ENCODE measurements at regions not wholly inside any gene's neighbourhood (a gene's known extent, or its start where the extent isn't known, plus 50 kb on each side); places are given as distances from the start of the nearest gene placed in this dataset.

- Histone ChIP-seq H3K36me3 (ENCODE audit: control insufficient read depth in 4 of 4, insufficient read depth in 3 of 4, low read depth in 1 of 4, low read length in 3 of 4) (no peaks in the 10 kb centered on the region), H3K4me1 (ENCODE audit: control insufficient read depth in 4 of 4, insufficient read depth in 4 of 4, low read length in 3 of 4) (no peaks in the 10 kb centered on the region), H3K4me3 (ENCODE audit: low read depth in 1 of 3, low read length in 3 of 3) (no peak overlapping the region), H3K9ac (ENCODE audit: low read depth in 1 of 2, low read length in 2 of 2) (no peak overlapping the region), H3K9me3 (ENCODE audit: control insufficient read depth in 4 of 4, low read length in 3 of 4) (peaks cover 2 to 14% (median 4%) of the 10 kb centered on the region in 4 donors), H3K27ac (ENCODE audit: low read depth in 1 of 2, low read length in 2 of 2) (no peak overlapping the region), H3K27me3 (ENCODE audit: control insufficient read depth in 4 of 4, insufficient read depth in 4 of 4, low read length in 3 of 4) (no peaks in the 10 kb centered on the region)
- no peak for DNase-seq (ENCODE audit: low spot score)
- TF ChIP-seq FOXA1 (IDR thresholded peaks at IDR 0.05) (no peak), RAD21 (IDR thresholded peaks at IDR 0.05) (no peak), ATF3 (IDR thresholded peaks at IDR 0.05) (no peak), HNF4G (IDR thresholded peaks at IDR 0.05) (no peak)
Observed at GRCh38 chr13:76127922-76128321, 491.8 kb downstream of the LMO7 start.

GRCh38 chr13:76123548-76123947 is 487.4 kb downstream of the LMO7 start:
- Histone ChIP-seq H3K27ac (ENCODE audit: low read depth in 1 of 2, low read length in 2 of 2) (no peak overlapping the region), H3K4me1 (ENCODE audit: control insufficient read depth in 4 of 4, insufficient read depth in 4 of 4, low read length in 3 of 4) (no peaks in the 10 kb centered on the region), H3K27me3 (ENCODE audit: control insufficient read depth in 4 of 4, insufficient read depth in 4 of 4, low read length in 3 of 4) (no peaks in the 10 kb centered on the region), H3K9ac (ENCODE audit: low read depth in 1 of 2, low read length in 2 of 2) (no peak overlapping the region), H3K36me3 (ENCODE audit: control insufficient read depth in 4 of 4, insufficient read depth in 3 of 4, low read depth in 1 of 4, low read length in 3 of 4) (no peaks in the 10 kb centered on the region), H3K4me3 (ENCODE audit: low read depth in 1 of 3, low read length in 3 of 3) (no peak overlapping the region), H3K9me3 (ENCODE audit: control insufficient read depth in 4 of 4, low read length in 3 of 4) (peaks cover 2 to 14% (median 4%) of the 10 kb centered on the region in 4 donors)
- TF ChIP-seq FOXA1 (IDR thresholded peaks at IDR 0.05) (no peak), ATF3 (IDR thresholded peaks at IDR 0.05) (no peak), GABPA (IDR thresholded peaks at IDR 0.05 in 1 of 2, conservative IDR thresholded peaks at IDR 0.05 in 1 of 2) (no peak)
- TF ChIP-seq, protein P1, sequence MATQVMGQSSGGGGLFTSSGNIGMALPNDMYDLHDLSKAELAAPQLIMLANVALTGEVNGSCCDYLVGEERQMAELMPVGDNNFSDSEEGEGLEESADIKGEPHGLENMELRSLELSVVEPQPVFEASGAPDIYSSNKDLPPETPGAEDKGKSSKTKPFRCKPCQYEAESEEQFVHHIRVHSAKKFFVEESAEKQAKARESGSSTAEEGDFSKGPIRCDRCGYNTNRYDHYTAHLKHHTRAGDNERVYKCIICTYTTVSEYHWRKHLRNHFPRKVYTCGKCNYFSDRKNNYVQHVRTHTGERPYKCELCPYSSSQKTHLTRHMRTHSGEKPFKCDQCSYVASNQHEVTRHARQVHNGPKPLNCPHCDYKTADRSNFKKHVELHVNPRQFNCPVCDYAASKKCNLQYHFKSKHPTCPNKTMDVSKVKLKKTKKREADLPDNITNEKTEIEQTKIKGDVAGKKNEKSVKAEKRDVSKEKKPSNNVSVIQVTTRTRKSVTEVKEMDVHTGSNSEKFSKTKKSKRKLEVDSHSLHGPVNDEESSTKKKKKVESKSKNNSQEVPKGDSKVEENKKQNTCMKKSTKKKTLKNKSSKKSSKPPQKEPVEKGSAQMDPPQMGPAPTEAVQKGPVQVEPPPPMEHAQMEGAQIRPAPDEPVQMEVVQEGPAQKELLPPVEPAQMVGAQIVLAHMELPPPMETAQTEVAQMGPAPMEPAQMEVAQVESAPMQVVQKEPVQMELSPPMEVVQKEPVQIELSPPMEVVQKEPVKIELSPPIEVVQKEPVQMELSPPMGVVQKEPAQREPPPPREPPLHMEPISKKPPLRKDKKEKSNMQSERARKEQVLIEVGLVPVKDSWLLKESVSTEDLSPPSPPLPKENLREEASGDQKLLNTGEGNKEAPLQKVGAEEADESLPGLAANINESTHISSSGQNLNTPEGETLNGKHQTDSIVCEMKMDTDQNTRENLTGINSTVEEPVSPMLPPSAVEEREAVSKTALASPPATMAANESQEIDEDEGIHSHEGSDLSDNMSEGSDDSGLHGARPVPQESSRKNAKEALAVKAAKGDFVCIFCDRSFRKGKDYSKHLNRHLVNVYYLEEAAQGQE (IDR thresholded peaks at IDR 0.05) = no peak
- no peak for DNase-seq (ENCODE audit: low spot score)

GRCh38 chr13:76116751-76117360 is 480.7 kb downstream of the LMO7 start:
- Histone ChIP-seq H3K9me3 (ENCODE audit: control insufficient read depth in 4 of 4, low read length in 3 of 4) (no peaks in the 10 kb centered on the region), H3K36me3 (ENCODE audit: control insufficient read depth in 4 of 4, insufficient read depth in 3 of 4, low read depth in 1 of 4, low read length in 3 of 4) (no peaks in the 10 kb centered on the region), H3K27ac (ENCODE audit: low read depth in 1 of 2, low read length in 2 of 2) (no peak overlapping the region), H3K4me1 (ENCODE audit: control insufficient read depth in 4 of 4, insufficient read depth in 4 of 4, low read length in 3 of 4) (no peaks in the 10 kb centered on the region), H3K4me3 (ENCODE audit: low read depth in 1 of 3, low read length in 3 of 3) (no peak overlapping the region), H3K27me3 (ENCODE audit: control insufficient read depth in 4 of 4, insufficient read depth in 4 of 4, low read length in 3 of 4) (no peaks in the 10 kb centered on the region), H3K9ac (ENCODE audit: low read depth in 1 of 2, low read length in 2 of 2) (no peak overlapping the region)
- no peak for DNase-seq (ENCODE audit: low spot score)
- 55% methylated on average over 2 of the region's 2 CpGs for WGBS
- TF ChIP-seq RXRA (IDR thresholded peaks at IDR 0.05) (no peak), SP1 (IDR thresholded peaks at IDR 0.05) (no peak), TAF1 (conservative IDR thresholded peaks at IDR 0.05) (no peak), CTCF (IDR thresholded peaks at IDR 0.05; ENCODE audit: low read depth, low read length, missing input control) (no peak), RAD21 (IDR thresholded peaks at IDR 0.05) (no peak), FOXA2 (IDR thresholded peaks at IDR 0.05) (no peak), JUND (IDR thresholded peaks at IDR 0.05) (no peak), ATF3 (IDR thresholded peaks at IDR 0.05) (no peak), FOXA1 (IDR thresholded peaks at IDR 0.05) (no peak), EGR1 (IDR thresholded peaks at IDR 0.05; ENCODE audit: low read depth in 2 of 2) (no peak), HNF4A (conservative IDR thresholded peaks at IDR 0.05) (no peak), NR2F2 (IDR thresholded peaks at IDR 0.05) (no peak), HNF4G (IDR thresholded peaks at IDR 0.05) (no peak), ZBTB33 (IDR thresholded peaks at IDR 0.05) (no peak)
- TF ChIP-seq, protein P2, sequence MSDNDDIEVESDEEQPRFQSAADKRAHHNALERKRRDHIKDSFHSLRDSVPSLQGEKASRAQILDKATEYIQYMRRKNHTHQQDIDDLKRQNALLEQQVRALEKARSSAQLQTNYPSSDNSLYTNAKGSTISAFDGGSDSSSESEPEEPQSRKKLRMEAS (IDR thresholded peaks at IDR 0.05) = no peak

Data from liver (tissue), 8 donors.